IMR-90 (cell line): ENCODE measurements at regions not wholly inside any gene's neighbourhood (a gene's known extent, or its start where the extent isn't known, plus 50 kb on each side); places are given as distances from the start of the nearest gene placed in this dataset.

Experiments used
- ATAC-seq: fragments of 200-7000 bp; cut with Tn5 transposase; 2 replicates; pipeline ENCODE4 v1.9.1; 2020; ENCODE audit warnings: low read depth, mild to moderate bottlenecking, moderate library complexity
- BruUV-seq: library from RNA; stranded (reverse); fragments of 400-500 nt; replicated peaks from 2 replicates; lab custom pipeline; 2021; lab: Mats Ljungman, UMichigan
- CTCF ChIA-PET: fragments of 300-600 bp; formaldehyde crosslinking; extraction: SDS; loops from one replicate; lab custom pipeline; 2021; ENCODE audit warnings: antibody characterized with exemption; lab: Yijun Ruan, JAX
- POLR2A ChIA-PET: fragments of 300-600 bp; sonication (Branson Sonifier 250); formaldehyde crosslinking; loops from one replicate; lab custom pipeline; 2022; ENCODE audit warnings: antibody characterized with exemption; ENCODE audit not compliant: unreplicated experiment; lab: Charles Lee
- DNase-seq: peaks from one replicate; pipeline ENCODE4 v3.0.0; 2013
- H2AFZ ChIP-seq: replicated peaks from 2 replicates; pipeline ENCODE3; 2013; ENCODE audit warnings: low read length, mild to moderate bottlenecking; ENCODE audit not compliant: poor library complexity
- H2AK5ac ChIP-seq: 2 replicates; pipeline ENCODE4 v1.6.1; 2013; ENCODE audit warnings: low read depth, low read length, inconsistent platforms
- H2AK9ac ChIP-seq: replicated peaks from 2 replicates; pipeline ENCODE3; 2013; ENCODE audit warnings: mild to moderate bottlenecking, low read depth, low read length, moderate library complexity; ENCODE audit not compliant: poor library complexity
- H2BK120ac ChIP-seq: 2 replicates; pipeline ENCODE4 v1.6.1; 2013; ENCODE audit warnings: low read depth, low read length, inconsistent platforms
- H2BK15ac ChIP-seq: 3 replicates; pipeline ENCODE4 v1.6.1; 2013; ENCODE audit warnings: low read depth, low read length, inconsistent platforms
- H2BK20ac ChIP-seq: 2 replicates; pipeline ENCODE4 v1.6.1; 2013; ENCODE audit warnings: low read depth, mild to moderate bottlenecking, inconsistent platforms, low read length, moderate library complexity
- H2BK5ac ChIP-seq: 2 replicates; pipeline ENCODE4 v1.6.1; 2013; ENCODE audit warnings: mild to moderate bottlenecking, low read depth, low read length, inconsistent platforms; ENCODE audit not compliant: poor library complexity, severe bottlenecking
- H3K14ac ChIP-seq: replicated peaks from 2 replicates; pipeline ENCODE4 v1.6.1; 2013; ENCODE audit warnings: low read depth, low read length, inconsistent platforms
- H3K18ac ChIP-seq: 2 replicates; pipeline ENCODE4 v1.6.1; 2013; ENCODE audit warnings: low read depth, low read length, control low read depth
- H3K23ac ChIP-seq: 2 replicates; pipeline ENCODE4 v1.6.1; 2013; ENCODE audit warnings: low read depth, low read length, inconsistent platforms
- H3K27ac ChIP-seq: 2 replicates; pipeline ENCODE4 v1.5.1; 2013; ENCODE audit warnings: mild to moderate bottlenecking, control low read depth, low read length; ENCODE audit not compliant: insufficient read depth
- H3K27me3 ChIP-seq: 2 replicates; pipeline ENCODE4 v1.6.1; 2013; ENCODE audit warnings: low read length; ENCODE audit not compliant: control insufficient read depth, insufficient read depth
- H3K36me3 ChIP-seq: 2 replicates; pipeline ENCODE4 v1.6.1; 2013; ENCODE audit warnings: low read length, mixed read lengths; ENCODE audit not compliant: control insufficient read depth, insufficient read depth
- H3K4ac ChIP-seq: 2 replicates; pipeline ENCODE4 v1.6.1; 2013; ENCODE audit warnings: low read depth, low read length, inconsistent platforms
- H3K4me1 ChIP-seq: 2 replicates; pipeline ENCODE4 v1.6.1; 2013; ENCODE audit warnings: low read length, mixed read lengths; ENCODE audit not compliant: control insufficient read depth, insufficient read depth
- H3K4me2 ChIP-seq: 2 replicates; pipeline ENCODE4 v1.6.1; 2013; ENCODE audit warnings: low read depth, mild to moderate bottlenecking, control low read depth, low read length, moderate library complexity
- H3K4me3 ChIP-seq: 2 replicates; pipeline ENCODE4 v1.5.1; 2013; ENCODE audit warnings: low read depth, mild to moderate bottlenecking, control low read depth, low read length, moderate library complexity; ENCODE audit not compliant: insufficient read depth
- H3K56ac ChIP-seq: 2 replicates; pipeline ENCODE4 v1.6.1; 2013; ENCODE audit warnings: low read length, inconsistent platforms; ENCODE audit not compliant: insufficient read depth; ENCODE audit errors: extremely low read depth
- H3K79me1 ChIP-seq, 2 experiments: 2 replicates each; pipeline ENCODE4 v1.6.1; 2013; ENCODE audit warnings: low read length in 2 of 2, inconsistent platforms in 1 of 2, low read depth in 1 of 2
- H3K9ac ChIP-seq: 2 replicates; pipeline ENCODE4 v1.6.1; 2013; ENCODE audit warnings: low read depth, low read length, control low read depth
- H3K9me1 ChIP-seq: 2 replicates; pipeline ENCODE4 v1.6.1; 2013; ENCODE audit warnings: low read length, inconsistent platforms; ENCODE audit not compliant: insufficient read depth
- H3K9me3 ChIP-seq: 2 replicates; pipeline ENCODE4 v1.6.1; 2013; ENCODE audit warnings: low read length; ENCODE audit not compliant: control insufficient read depth, insufficient read depth
- H4K20me1 ChIP-seq: 2 replicates; pipeline ENCODE4 v1.6.1; 2013; ENCODE audit warnings: low read length, inconsistent platforms; ENCODE audit not compliant: insufficient read depth
- H4K5ac ChIP-seq: 2 replicates; pipeline ENCODE4 v1.6.1; 2013; ENCODE audit warnings: mild to moderate bottlenecking, low read depth, low read length, control low read depth
- H4K8ac ChIP-seq, 2 experiments: 2 replicates each; pipeline ENCODE4 v1.6.1; 2013; ENCODE audit warnings: low read depth in 2 of 2, low read length in 2 of 2, control low read depth in 1 of 2, inconsistent platforms in 1 of 2
- H4K91ac ChIP-seq: 2 replicates; pipeline ENCODE4 v1.6.1; 2013; ENCODE audit warnings: low read depth, low read length, inconsistent platforms; ENCODE audit not compliant: insufficient read depth
- BHLHE40 ChIP-seq: fragments of 150-350 bp; IDR thresholded peaks from 2 replicates; pipeline ENCODE4 v1.6.1; 2016; ENCODE audit warnings: mild to moderate bottlenecking, low read depth, low read length
- CEBPB ChIP-seq: IDR thresholded peaks from 2 replicates; pipeline ENCODE4 v1.6.1; 2012; ENCODE audit warnings: low read depth, low read length, improper control_type of control experiment
- CHD1 ChIP-seq: IDR thresholded peaks from 2 replicates; pipeline ENCODE4 v1.6.1; 2012; ENCODE audit warnings: low read depth, low read length, improper control_type of control experiment
- CTCF ChIP-seq: conservative IDR thresholded peaks from 2 replicates; pipeline ENCODE4 v1.5.1; 2012; ENCODE audit warnings: mild to moderate bottlenecking, low read depth, low read length, improper control_type of control experiment
- ELK1 ChIP-seq: fragments of 150-350 bp; IDR thresholded peaks from 2 replicates; pipeline ENCODE4 v1.6.1; 2016; ENCODE audit warnings: low read depth, mild to moderate bottlenecking, low read length, moderate library complexity, borderline replicate concordance
- FOS ChIP-seq: fragments of 150-350 bp; IDR thresholded peaks from 2 replicates; pipeline ENCODE4 v1.6.1; 2016; ENCODE audit warnings: low read depth, low read length
- MAFK ChIP-seq: IDR thresholded peaks from 2 replicates; pipeline ENCODE4 v1.6.1; 2012; ENCODE audit warnings: low read depth, low read length, improper control_type of control experiment
- MAZ ChIP-seq: IDR thresholded peaks from 2 replicates; pipeline ENCODE4 v1.6.1; 2012; ENCODE audit warnings: low read depth, mild to moderate bottlenecking, low read length, improper control_type of control experiment, moderate library complexity, borderline replicate concordance
- MXI1 ChIP-seq: IDR thresholded peaks from 2 replicates; pipeline ENCODE4 v1.6.1; 2012; ENCODE audit warnings: low read depth, mild to moderate bottlenecking, low read length, moderate library complexity, borderline replicate concordance
- NFE2L2 ChIP-seq: fragments of 150-350 bp; IDR thresholded peaks from 2 replicates; pipeline ENCODE4 v1.6.1; 2016; ENCODE audit warnings: low read depth, mild to moderate bottlenecking, low read length
- POLR2A ChIP-seq: IDR thresholded peaks from 2 replicates; pipeline ENCODE4 v1.6.1; 2012; ENCODE audit warnings: mild to moderate bottlenecking, low read depth, low read length
- RAD21 ChIP-seq: IDR thresholded peaks from 2 replicates; pipeline ENCODE4 v1.6.1; 2012; ENCODE audit warnings: low read length, improper control_type of control experiment
- RCOR1 ChIP-seq: IDR thresholded peaks from 2 replicates; pipeline ENCODE4 v1.6.1; 2012; ENCODE audit warnings: mild to moderate bottlenecking, low read length, improper control_type of control experiment; ENCODE audit not compliant: insufficient replicate concordance
- RFX5 ChIP-seq: IDR thresholded peaks from 2 replicates; pipeline ENCODE4 v1.8.0; 2012; ENCODE audit warnings: low read depth, mild to moderate bottlenecking, low read length, moderate library complexity
- SMC3 ChIP-seq: fragments of 150-350 bp; IDR thresholded peaks from 2 replicates; pipeline ENCODE4 v1.6.1; 2016; ENCODE audit warnings: low read depth, mild to moderate bottlenecking, antibody characterized with exemption, low read length, moderate library complexity
- USF2 ChIP-seq: fragments of 150-350 bp; IDR thresholded peaks from 2 replicates; pipeline ENCODE4 v1.6.1; 2017; ENCODE audit warnings: mild to moderate bottlenecking, antibody characterized with exemption, low read length, low read depth
- WGBS, 2 experiments: methylation state at CpG; one replicate each; pipeline versions ENCODE4 v1.1.5 to v1.1.7; 2013; ENCODE audit warnings: missing lambda C conversion rate in 2 of 2; ENCODE audit not compliant: insufficient read length in 1 of 2; ENCODE audit errors: extremely low coverage in 2 of 2; 5-methylcytosine and 5-hydroxymethylcytosine counted together
- dilution Hi-C: fragments of 300-500 bp; cut with HindIII; formaldehyde crosslinking; loops from one replicate; pipeline ENCODE4 v1.14.3; 2018; ENCODE audit warnings: low sequenced_read_pairs; ENCODE audit not compliant: unreplicated experiment
- in situ Hi-C: fragments of 300-500 bp; cut with MboI; formaldehyde crosslinking; loops from 3 replicates; pipeline ENCODE4 v1.14.3; 2019; ENCODE audit warnings: low sequenced_read_pairs, inconsistent platforms, mixed read lengths
- intact Hi-C: fragments of 100-400 bp; cut with micrococcal nuclease; formaldehyde crosslinking; loops from 2 replicates; pipeline ENCODE4 v1.10.0; 2022

- in situ Hi-C loops: no loop called here
- no peak overlapping the region for H2BK120ac ChIP-seq
- TF ChIP-seq RFX5 (no peak), CTCF (no peak), RAD21 (no peak), USF2 (no peak), MAFK (no peak), CHD1 (no peak), POLR2A (no peak), MXI1 (no peak), RCOR1 (no peak), FOS (no peak), ELK1 (no peak), BHLHE40 (no peak), CEBPB (no peak), SMC3 (no peak), NFE2L2 (no peak), MAZ (no peak)
- H2BK20ac ChIP-seq: no peak overlapping the region; the same call in 1 of the 2 replicates
- H2BK5ac ChIP-seq: no peak overlapping the region
- no peak overlapping the region for H3K4me2 ChIP-seq
- no peak overlapping the region for H3K56ac ChIP-seq
- no peaks in the 10 kb centered on the region for H3K27me3 ChIP-seq
- BruUV-seq: no TSS peak
- no CpG with 5 or more reads among the region's 1 CpG for WGBS, 2 experiments
- H3K18ac ChIP-seq: no peak overlapping the region
- no peak for DNase-seq
- no peak overlapping the region for H2AFZ ChIP-seq
- H4K20me1 ChIP-seq: no peaks in the 10 kb centered on the region
- H4K8ac ChIP-seq: no peak overlapping the region
- POLR2A ChIA-PET: no interaction called here
- no peak for ATAC-seq
- dilution Hi-C loops: no loop called here
- H3K9me3 ChIP-seq: no peaks in the 10 kb centered on the region
- H3K79me1 ChIP-seq: no peaks in the 10 kb centered on the region
- no peak overlapping the region for H3K4ac ChIP-seq
- intact Hi-C loops: loop anchor here (5.0 kb wide), 1 partner anchor 49 kb away; no protein-coding TSS in a partner anchor
- no peak overlapping the region for H3K23ac ChIP-seq
- H3K9ac ChIP-seq: no peak overlapping the region
- H4K91ac ChIP-seq: no peak overlapping the region
- peaks cover 12% of the 10 kb centered on the region for H3K4me1 ChIP-seq
- peak overlapping the region; percentile 1; the same call in 1 of the 2 replicates for H2AK5ac ChIP-seq
- no peaks in the 10 kb centered on the region for H3K36me3 ChIP-seq
- H3K14ac ChIP-seq: no peak overlapping the region
- no peak overlapping the region for H3K27ac ChIP-seq
- CTCF ChIA-PET: no interaction called here
- 0 out of 3 replicates have a peak overlapping the region, but pooled peaks have one; percentile 7 for H2BK15ac ChIP-seq
- peaks cover 20% of the 10 kb centered on the region for H3K9me1 ChIP-seq
- H3K4me3 ChIP-seq: no peak overlapping the region
- no peak overlapping the region for H4K5ac ChIP-seq
- no peak overlapping the region for H2AK9ac ChIP-seq
Measured at GRCh38 chr5:56406221-56406620, 173.1 kb upstream of the ANKRD55 start.
